Activated B cell treated with CpG ODN at 0.5 μM for 24 hours (primary cell): ENCODE measurements at regions not wholly inside any gene's neighbourhood (a gene's known extent, or its start where the extent isn't known, plus 50 kb on each side); places are given as distances from the start of the nearest gene placed in this dataset.
"Not testable (repeated sequence)": the region's sequence is repeated elsewhere in the genome, so short reads cannot be mapped to it uniquely, and the experiment has no call there.

Experiments
- ATAC-seq: fragments of 200-7000 bp; cut with Tn5 transposase; one replicate; pipeline ENCODE4 v1.10.0; 2021; ENCODE audit warnings: low read depth, mild to moderate bottlenecking, moderate library complexity
- CTCF ChIA-PET: fragments of 350-600 bp; sonication (Branson Sonifier 250); formaldehyde crosslinking; loops from one replicate; lab custom pipeline; 2021; ENCODE audit warnings: antibody characterized with exemption; lab: Charles Lee
- POLR2A ChIA-PET: fragments of 350-600 bp; sonication (Branson Sonifier 250); formaldehyde crosslinking; loops from one replicate; lab custom pipeline; 2021; ENCODE audit warnings: antibody characterized with exemption; lab: Charles Lee
- DNase-seq: peaks from one replicate; pipeline ENCODE4 v3.0.0; 2022
- H3K27ac Mint-ChIP-seq: one replicate; pipeline ENCODE4 v1.8.0; 2020; ENCODE audit warnings: mixed read lengths
- H3K27me3 Mint-ChIP-seq: one replicate; pipeline ENCODE4 v1.8.0; 2021; ENCODE audit warnings: mixed read lengths
- H3K36me3 Mint-ChIP-seq: one replicate; pipeline ENCODE4 v1.8.0; 2021; ENCODE audit warnings: low read depth, mixed read lengths
- H3K4me1 Mint-ChIP-seq: one replicate; pipeline ENCODE4 v1.8.0; 2021; ENCODE audit warnings: mixed read lengths
- H3K4me3 Mint-ChIP-seq: one replicate; pipeline ENCODE4 v1.8.0; 2020; ENCODE audit warnings: mild to moderate bottlenecking, mixed read lengths
- H3K9me3 Mint-ChIP-seq: one replicate; pipeline ENCODE4 v1.8.0; 2020; ENCODE audit warnings: mixed read lengths
- CTCF ChIP-seq: fragments of 200-600 bp; IDR thresholded peaks from one replicate; pipeline ENCODE4 v1.8.0; 2022; ENCODE audit warnings: antibody characterized with exemption, mild to moderate bottlenecking
- intact Hi-C: fragments of 100-400 bp; cut with micrococcal nuclease; formaldehyde crosslinking; loops from one replicate; pipeline ENCODE4 v1.15.1; 2024

- ATAC-seq (no peak), DNase-seq (no peak)
- Mint-ChIP-seq H3K4me1 (no peaks in the 10 kb centered on the region), H3K9me3 (peaks cover 6% of the 10 kb centered on the region), H3K27me3 (peaks cover 7% of the 10 kb centered on the region), H3K36me3 (no peaks in the 10 kb centered on the region), H3K27ac (no peak overlapping the region), H3K4me3 (no peak overlapping the region)
- intact Hi-C loops: no loop called here
- no peak for TF ChIP-seq CTCF
- CTCF ChIA-PET: no interaction called here
- POLR2A ChIA-PET: no interaction called here
Measured at GRCh38 chr7:121618182-121618581, 222.1 kb upstream of the FAM3C start.

GRCh38 chr7:121610243-121610642, 214.1 kb upstream of the FAM3C start:
- peaks cover 2% of the 10 kb centered on the region for H3K27me3 Mint-ChIP-seq
- H3K27ac Mint-ChIP-seq: no peak overlapping the region
- peaks cover 2% of the 10 kb centered on the region for H3K9me3 Mint-ChIP-seq
- H3K4me1 Mint-ChIP-seq: no peaks in the 10 kb centered on the region
- no peak for ATAC-seq
- H3K36me3 Mint-ChIP-seq: no peaks in the 10 kb centered on the region
- ChIA-PET CTCF (no interaction called here), POLR2A (no interaction called here)
- no peak for TF ChIP-seq CTCF
- intact Hi-C loops: no loop called here
- no peak for DNase-seq
- no peak overlapping the region for H3K4me3 Mint-ChIP-seq

- no peak for DNase-seq
- Mint-ChIP-seq H3K4me1 (no peaks in the 10 kb centered on the region), H3K9me3 (peaks cover 2% of the 10 kb centered on the region), H3K36me3 (no peaks in the 10 kb centered on the region), H3K4me3 (no peak overlapping the region), H3K27ac (no peak overlapping the region), H3K27me3 (peaks cover 2% of the 10 kb centered on the region)
- CTCF ChIA-PET: no interaction called here
- no peak for TF ChIP-seq CTCF
- no peak for ATAC-seq
- POLR2A ChIA-PET: no interaction called here
- intact Hi-C loops: no loop called here
Measured at GRCh38 chr7:121609208-121609607, 213.1 kb upstream of the FAM3C start.

GRCh38 chr7:121608785-121609184, 212.7 kb upstream of the FAM3C start:
- Mint-ChIP-seq H3K4me3 (no peak overlapping the region), H3K36me3 (no peaks in the 10 kb centered on the region), H3K9me3 (peaks cover 2% of the 10 kb centered on the region), H3K4me1 (no peaks in the 10 kb centered on the region), H3K27me3 (peaks cover 2% of the 10 kb centered on the region), H3K27ac (no peak overlapping the region)
- DNase-seq (no peak), ATAC-seq (no peak)
- intact Hi-C loops: no loop called here
- POLR2A ChIA-PET: no interaction called here
- CTCF ChIA-PET: no interaction called here
- no peak for TF ChIP-seq CTCF

- H3K27ac Mint-ChIP-seq, H3K27me3 Mint-ChIP-seq, H3K36me3 Mint-ChIP-seq, intact Hi-C loops, DNase-seq, H3K9me3 Mint-ChIP-seq, H3K4me3 Mint-ChIP-seq, CTCF ChIA-PET, POLR2A ChIA-PET, H3K4me1 Mint-ChIP-seq, ATAC-seq: not testable (repeated sequence)
Measured at GRCh38 chr7:121608183-121608582, 212.1 kb upstream of the FAM3C start.

- Mint-ChIP-seq H3K4me3 (no peak overlapping the region), H3K9me3 (peaks cover 2% of the 10 kb centered on the region), H3K27ac (no peak overlapping the region), H3K4me1 (no peaks in the 10 kb centered on the region), H3K27me3 (peaks cover 8% of the 10 kb centered on the region), H3K36me3 (no peaks in the 10 kb centered on the region)
- ATAC-seq (no peak), DNase-seq (no peak)
- ChIA-PET POLR2A (no interaction called here), CTCF (no interaction called here)
- intact Hi-C loops: no loop called here
- no peak for TF ChIP-seq CTCF
Measured at GRCh38 chr7:121605317-121605680, 209.2 kb upstream of the FAM3C start.
